Upper lobe of left lung (tissue), 4 donors: ENCODE measurements at regions not wholly inside any gene's neighbourhood (a gene's known extent, or its start where the extent isn't known, plus 50 kb on each side); places are given as distances from the start of the nearest gene placed in this dataset.

Experiments used
- EP300 ChIP-seq, 4 donors: sonication (generic); formaldehyde crosslinking; IDR thresholded peaks; one replicate each; pipeline ENCODE4 v1.5.1; 2017; ENCODE audit warnings: antibody characterized with exemption in 4 of 4, control low read depth in 2 of 4
- POLR2A ChIP-seq, 4 donors: fragments of 450-650 bp; IDR thresholded peaks; one replicate each; pipeline ENCODE4 v1.5.1; 2016 to 2017; ENCODE audit warnings: antibody characterized with exemption in 4 of 4, mild to moderate bottlenecking in 2 of 4
- TF ChIP-seq, protein P1 (sequence below), 6 experiments: fragments of 450-650 bp in 4 of 6; fragments of 200-600 bp in 2 of 6; sonication (generic) in 2 of 6; IDR thresholded peaks; one replicate each; pipeline ENCODE4 v1.5.1; 2016 to 2019; ENCODE audit warnings: antibody characterized with exemption in 6 of 6

DNA sequence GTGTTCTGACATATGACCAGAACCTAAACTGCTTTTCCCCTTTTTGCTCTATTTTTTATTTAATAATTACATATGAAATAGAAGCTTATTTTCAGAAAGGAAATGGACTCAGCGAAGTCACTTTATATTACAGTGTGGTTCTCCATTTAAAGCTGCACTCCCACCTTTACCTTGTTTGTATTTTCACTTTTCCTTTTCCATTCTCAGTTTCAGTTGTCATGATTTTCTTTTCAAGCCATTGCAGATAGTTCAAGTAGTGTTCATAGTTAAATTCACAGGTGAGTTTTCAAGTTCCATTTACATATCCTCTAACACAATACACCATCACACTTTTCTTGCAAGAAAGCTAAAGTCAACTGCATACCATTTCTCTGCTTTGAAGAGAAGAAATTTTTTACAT lies 400.2 kb downstream of the HACE1 start:
- TF ChIP-seq, protein P1, sequence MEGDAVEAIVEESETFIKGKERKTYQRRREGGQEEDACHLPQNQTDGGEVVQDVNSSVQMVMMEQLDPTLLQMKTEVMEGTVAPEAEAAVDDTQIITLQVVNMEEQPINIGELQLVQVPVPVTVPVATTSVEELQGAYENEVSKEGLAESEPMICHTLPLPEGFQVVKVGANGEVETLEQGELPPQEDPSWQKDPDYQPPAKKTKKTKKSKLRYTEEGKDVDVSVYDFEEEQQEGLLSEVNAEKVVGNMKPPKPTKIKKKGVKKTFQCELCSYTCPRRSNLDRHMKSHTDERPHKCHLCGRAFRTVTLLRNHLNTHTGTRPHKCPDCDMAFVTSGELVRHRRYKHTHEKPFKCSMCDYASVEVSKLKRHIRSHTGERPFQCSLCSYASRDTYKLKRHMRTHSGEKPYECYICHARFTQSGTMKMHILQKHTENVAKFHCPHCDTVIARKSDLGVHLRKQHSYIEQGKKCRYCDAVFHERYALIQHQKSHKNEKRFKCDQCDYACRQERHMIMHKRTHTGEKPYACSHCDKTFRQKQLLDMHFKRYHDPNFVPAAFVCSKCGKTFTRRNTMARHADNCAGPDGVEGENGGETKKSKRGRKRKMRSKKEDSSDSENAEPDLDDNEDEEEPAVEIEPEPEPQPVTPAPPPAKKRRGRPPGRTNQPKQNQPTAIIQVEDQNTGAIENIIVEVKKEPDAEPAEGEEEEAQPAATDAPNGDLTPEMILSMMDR (IDR thresholded peaks at IDR 0.05), result no peak
- TF ChIP-seq POLR2A (IDR thresholded peaks at IDR 0.05) (no peak), EP300 (IDR thresholded peaks at IDR 0.05) (no peak)
